Activated CD4-positive, CD25-positive, alpha-beta regulatory T cell treated with anti-CD3 and anti-CD28 coated beads, Interleukin-2, amount 50 U/mL, for 24 hours (primary cell): ENCODE measurements at regions not wholly inside any gene's neighbourhood (a gene's known extent, or its start where the extent isn't known, plus 50 kb on each side); places are given as distances from the start of the nearest gene placed in this dataset.
"Not testable (repeated sequence)": the region's sequence is repeated elsewhere in the genome, so short reads cannot be mapped to it uniquely, and the experiment has no call there.

Experiments used
- ATAC-seq, 2 donors: fragments of 150-1000 bp; cut with Tn5 transposase; one replicate each; pipeline ENCODE4 v1.10.0; 2021; ENCODE audit warnings: mild to moderate bottlenecking in 1 of 2, moderate library complexity in 1 of 2

DNA sequence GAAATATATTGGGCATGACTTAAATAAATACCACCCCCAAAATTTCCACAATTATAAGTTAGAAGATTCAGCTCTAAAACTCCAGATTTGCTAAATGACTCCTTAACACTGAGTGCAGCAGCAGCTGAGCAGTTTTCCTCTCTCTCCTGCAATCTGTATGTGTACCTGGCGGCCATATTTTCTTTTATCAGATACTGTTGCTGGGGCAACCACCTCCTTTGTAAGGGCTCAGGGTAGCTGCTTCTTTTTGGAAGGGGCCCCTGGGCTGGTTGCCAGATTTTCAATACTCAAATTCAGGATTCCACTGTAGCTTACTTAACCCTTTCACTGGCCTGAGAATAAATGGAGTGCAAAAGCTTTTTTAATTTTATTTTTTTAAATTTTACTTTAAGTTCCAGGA is 197.0 kb downstream of the TAF11L14 start:
- no peak for ATAC-seq

DNA sequence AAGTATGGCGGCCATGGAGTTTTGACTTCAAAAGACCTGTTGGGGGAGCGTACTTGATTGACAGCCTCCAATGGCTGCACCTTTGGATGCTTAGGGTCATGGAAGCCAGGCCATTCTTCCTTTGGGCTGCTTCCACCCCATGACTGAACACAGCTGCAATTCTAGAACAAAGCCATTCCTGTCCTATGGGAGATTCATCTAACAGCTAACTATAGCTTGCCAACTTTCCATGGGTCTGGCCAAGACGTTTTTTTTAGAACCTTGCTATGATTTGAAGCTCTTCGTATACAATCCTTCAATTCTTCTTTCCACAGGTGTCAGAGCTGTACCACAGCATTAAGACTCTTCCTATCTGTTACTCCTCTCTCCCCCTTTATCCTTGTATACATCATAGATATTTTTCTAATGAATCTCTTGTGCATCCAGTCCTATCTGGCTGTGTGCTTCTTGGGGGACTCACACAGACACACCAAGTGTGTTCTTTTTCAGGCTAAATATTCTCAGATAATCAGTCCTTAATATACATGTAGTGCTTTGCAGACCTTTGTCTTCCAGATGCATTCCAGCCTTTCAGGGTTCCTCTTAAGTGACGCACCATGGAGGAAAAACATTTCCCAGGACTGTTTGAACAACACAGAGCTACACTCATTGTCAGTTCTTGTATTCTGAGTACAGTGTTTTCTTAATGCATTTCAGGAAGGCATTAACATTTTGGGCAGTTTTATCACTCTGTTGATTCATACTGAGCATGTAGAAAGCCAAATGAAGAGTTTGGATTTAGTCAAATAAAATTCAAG is 198.9 kb downstream of the TAF11L14 start:
- ATAC-seq, result no peak

DNA sequence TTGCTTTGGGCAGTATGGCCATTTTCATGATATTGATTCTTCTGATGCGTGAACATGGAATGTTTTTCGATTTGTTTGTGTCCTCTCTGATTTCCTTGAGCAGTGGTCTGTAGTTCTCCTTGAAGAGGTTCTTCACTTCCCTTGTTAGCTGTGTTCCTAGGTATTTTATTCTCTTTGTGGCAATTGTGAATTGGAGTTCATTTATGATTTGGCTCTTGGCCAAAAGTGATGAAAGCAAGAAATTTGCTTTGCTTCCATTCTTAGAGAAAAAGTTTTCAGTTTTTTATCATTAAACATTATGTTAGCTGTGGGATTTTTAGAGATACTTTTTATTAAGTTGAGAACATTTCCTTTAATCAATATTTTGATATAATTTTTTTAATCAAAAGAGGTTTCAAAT is 203.5 kb downstream of the TAF11L14 start:
- no peak for ATAC-seq

DNA sequence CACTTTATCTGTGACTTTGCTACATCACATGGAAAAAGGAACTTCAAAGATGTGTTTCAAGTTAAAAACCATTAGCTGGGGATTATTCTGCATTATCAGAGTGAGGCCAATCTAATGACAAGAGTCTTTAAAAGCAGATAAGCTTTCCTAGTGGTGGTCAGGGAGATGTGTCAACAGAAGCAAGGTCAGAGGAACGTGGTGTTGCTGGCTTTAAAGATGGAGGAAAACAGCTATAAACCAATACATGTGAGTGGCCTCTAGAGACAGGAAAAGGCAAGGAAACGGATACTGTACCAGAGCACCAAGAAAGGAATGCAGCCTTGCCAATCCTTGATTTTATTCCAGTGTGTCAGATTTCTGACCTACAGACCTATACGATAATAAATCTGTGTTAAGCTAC is 204.2 kb downstream of the TAF11L14 start:
- ATAC-seq, result no peak

DNA sequence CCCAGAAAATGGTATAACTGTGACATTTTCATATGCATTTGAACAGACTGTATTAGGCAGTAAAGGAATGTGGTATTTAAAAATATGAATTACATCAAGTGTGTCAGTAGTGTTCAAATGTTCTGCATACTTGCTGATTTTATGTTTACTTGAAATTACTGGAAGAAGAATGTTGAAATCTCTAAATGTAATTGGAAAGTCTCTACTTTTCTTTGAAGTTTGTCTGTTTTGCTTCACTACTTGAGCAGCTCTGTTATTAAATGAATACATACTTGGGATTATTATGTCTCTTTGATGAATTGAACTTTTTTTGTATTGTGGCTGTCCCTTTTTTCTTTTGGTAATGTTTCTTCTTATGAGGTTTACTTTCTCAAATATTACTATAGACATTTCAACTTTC is 205.6 kb downstream of the TAF11L14 start:
- ATAC-seq, result no peak

DNA sequence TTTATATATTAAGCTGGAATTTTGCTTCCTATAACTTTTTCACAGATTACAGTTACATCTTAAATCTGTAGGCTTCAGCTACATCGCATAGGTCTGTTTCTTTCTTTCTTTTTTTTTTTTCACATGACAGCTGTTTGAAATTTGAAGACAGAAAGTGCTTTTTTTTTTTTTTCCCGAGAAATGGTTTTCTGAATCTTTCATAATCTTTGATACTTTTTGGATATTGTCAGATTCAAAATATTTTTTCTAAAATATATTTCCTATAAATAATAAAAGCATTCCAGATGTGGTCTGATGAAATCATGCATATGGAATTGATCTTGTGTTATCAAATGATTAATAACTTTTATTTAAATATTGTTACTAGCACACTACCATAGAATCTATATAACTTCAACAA is 212.2 kb downstream of the TAF11L14 start:
- no peak for ATAC-seq

DNA sequence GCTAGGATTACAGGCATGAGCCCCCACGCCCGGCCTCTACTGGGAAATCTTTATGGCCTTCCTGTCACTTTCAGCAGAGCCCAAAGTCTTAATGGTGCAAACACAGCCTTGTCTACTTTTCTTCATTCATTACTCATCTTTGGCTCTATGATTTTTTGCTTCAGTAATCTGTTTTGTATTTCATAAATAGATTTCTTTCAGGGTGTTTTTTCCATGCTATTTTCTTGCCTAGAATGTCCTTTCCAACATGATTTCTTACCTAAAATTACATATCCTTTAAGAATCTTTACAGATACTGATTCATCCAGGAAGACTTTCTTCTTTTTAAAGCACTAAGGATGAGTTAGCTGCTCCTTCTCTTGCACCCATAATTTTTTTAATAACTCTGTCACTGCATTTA is 213.0 kb downstream of the TAF11L14 start:
- no peak for ATAC-seq

DNA sequence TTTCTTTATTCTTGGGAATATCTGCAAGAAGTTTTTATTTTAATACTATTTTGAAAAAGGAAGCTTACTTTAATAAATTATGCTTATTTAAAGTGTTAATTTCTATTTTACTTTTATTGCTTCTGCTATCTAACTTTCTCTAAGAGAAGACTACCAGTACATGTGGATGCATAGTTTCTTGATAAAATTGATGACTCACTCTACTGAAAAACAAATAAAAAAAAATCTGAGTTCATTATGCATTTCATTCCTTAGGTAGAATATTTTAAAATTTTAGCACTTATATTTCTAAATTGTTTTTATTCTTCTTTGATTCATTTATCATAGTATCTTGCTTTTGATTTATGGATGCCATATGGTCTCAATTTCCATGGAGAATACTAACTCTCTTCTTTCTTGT is 217.9 kb downstream of the TAF11L14 start:
- ATAC-seq, result no peak

DNA sequence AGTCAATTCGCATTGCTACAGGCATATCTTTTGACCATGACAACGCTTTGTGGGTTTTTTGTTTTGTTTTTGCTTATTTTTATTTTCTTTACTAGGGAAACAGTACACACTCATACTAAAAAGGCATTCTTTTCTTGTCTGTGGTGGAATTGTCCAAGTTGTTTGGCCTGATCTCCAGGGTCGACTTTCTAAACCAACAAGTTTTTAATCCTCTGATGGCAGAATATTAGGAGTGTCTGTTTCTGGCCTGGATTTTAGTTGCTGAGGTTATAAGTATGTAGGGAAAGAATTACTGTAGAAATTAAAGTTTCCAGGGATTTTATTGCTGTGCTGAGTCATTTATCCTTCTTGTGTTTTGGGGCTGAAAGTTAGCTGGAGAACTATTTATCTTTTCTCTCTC is 218.5 kb downstream of the TAF11L14 start:
- no peak for ATAC-seq

DNA sequence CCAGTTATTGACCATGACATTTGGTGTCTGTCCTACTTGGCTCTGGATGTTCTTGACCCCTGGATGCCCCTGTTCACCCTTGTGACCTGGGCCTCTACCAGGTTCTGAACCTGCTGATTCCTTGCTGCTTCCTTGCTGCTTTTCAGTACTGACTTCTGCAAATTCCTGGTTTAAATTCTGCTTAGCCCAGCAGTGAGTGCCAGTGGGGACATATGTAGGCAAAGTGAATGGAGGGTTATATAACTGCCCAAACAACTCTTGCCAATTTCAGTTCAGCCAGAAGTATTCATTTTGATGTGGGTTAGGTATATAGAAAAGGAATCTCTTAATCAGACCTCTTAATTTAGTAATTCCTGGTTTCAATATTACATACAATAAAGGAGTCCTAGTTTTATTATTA is 220.6 kb downstream of the TAF11L14 start:
- no peak for ATAC-seq

DNA sequence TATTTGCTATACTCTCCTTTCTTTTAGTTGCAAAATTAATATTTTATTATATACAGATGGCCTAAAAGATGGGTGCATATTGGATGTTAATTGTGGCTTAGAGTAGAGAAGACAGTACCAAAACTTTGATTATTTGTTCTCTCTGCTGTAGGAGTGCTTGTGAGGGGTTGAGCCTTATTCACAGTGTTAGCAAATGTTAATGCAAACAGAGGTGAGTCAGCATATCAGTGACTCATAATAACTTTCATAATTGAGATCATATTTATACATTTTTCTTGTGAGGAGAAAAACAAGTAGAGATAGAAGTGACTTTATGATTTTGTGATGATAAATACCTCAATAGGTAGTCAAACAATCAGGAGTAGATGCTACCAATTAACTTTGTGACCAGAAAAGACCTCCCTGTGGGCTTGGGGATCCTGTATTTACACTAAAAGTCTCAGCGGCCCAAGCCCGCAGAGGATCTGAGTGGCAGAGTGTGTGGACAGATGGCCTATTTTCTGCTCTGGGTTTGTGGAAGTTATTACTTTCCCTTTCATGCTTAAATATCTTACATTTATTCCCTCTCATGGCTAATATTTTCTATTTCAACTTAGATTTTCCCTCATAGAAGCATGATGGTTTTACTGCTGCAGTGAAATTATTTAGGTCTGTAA is 226.5 kb downstream of the TAF11L14 start:
- no peak for ATAC-seq

DNA sequence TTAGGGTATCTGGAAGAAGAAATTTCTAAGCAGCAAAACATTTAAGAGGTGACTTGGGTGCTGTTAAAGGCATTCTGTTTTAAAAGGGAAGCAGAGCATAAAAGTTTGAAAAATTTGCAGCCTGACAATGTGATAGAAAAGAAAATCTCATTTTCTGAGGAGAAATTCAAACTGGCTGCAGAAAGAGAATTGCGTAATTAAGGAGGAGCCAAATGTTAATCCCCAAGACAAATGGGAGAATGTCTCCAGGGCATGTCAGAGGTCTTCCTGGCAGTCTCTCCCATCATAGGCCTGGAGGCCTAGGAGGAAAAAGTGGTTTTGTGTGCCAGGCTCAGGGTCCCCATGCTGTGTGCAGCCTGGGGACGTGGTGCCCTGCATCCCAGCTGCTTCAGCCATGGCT is 230.6 kb downstream of the TAF11L14 start:
- ATAC-seq, result not testable (repeated sequence)

DNA sequence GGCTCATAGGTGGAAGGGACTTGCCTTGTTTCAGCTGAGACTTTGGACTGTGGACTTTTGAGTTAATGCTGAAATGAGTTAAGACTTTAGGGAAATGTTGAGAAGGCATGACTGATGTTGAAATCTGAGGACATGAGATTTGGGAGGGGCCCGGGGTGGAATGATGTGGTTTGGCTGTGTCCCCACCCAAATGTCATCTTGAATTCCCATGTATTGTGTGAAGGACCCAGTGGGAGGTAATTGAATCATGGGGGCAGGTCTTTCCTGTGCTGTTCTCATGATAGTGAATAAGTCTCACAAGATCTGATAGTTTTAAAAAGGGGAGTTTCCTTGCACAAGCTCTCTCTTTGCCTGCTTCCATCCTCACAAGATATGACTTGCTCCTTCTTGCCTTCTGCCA is 231.7 kb downstream of the TAF11L14 start:
- not testable (repeated sequence) for ATAC-seq

DNA sequence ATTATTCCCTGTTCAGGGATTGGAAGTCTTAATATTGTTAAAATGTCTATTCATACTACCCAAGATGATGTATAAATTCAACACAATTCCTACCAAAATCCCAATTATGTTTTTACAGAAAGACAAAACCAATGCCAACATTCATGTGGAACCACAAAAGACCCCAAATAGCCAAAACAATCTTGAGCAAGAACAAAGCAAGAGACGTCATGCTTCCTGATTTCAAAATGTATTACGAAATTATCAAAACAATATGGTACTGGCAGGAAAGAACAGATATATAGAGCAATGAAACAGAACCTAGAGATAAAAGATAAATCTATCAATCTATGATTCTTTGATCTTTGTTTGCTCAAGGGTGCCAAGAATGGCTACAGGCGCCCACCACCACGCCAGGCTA is 237.9 kb downstream of the TAF11L14 start:
- no peak for ATAC-seq

DNA sequence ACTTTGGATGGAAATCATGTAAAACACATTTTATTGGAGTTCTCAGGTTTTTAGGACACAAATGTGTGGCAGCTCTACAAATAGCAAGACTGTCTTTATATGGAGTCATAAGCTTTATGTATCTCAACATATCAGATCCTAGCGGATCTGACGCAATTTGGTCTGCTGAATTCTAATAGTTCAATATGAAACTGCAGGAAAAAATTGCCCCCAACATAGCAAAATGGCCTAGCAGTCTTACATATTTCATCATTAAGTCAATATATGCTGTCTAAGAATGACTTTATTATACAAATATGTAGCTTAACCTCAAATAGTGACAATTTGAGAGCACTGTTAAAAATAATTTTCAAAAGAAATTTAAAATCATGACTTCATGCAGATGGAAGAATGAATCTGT is 244.3 kb downstream of the TAF11L14 start:
- no peak for ATAC-seq

DNA sequence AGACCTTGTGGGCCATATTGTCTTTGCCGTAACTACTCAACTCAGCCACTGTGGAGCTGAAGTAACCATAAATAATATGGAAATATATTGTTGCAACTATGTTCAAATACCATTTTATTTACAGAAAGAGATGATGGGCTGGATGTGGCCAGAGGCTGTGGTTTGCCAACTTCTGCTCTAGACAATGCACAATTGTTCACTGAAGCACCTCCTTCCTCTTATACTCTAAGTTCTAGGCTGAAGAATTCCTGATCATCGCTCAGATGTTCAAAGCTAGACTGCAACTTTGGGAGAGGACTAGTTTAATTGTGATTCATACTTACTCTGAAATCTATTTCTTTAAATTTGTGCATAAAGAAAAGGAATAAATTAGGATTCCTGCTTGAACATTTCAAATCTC is 245.0 kb downstream of the TAF11L14 start:
- no peak for ATAC-seq

DNA sequence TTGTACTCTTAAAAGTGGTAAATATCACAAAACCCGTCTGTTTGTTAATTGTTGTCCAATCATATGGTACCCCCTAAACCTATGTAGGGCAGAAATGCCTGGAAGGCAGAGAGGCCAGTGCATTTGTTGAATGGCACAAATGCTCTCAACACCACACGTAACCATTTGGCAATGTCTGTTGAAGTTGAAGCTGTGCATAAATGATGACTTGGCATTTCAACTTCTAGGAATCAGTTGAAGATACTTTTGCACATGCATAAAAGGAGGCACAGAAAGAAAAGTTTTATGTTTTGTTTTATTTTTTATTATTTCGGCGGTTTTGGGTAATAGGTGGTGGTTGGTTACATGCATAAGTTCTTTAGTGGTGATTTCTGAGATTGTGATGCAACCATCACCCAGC is 246.6 kb downstream of the TAF11L14 start:
- no peak for ATAC-seq

DNA sequence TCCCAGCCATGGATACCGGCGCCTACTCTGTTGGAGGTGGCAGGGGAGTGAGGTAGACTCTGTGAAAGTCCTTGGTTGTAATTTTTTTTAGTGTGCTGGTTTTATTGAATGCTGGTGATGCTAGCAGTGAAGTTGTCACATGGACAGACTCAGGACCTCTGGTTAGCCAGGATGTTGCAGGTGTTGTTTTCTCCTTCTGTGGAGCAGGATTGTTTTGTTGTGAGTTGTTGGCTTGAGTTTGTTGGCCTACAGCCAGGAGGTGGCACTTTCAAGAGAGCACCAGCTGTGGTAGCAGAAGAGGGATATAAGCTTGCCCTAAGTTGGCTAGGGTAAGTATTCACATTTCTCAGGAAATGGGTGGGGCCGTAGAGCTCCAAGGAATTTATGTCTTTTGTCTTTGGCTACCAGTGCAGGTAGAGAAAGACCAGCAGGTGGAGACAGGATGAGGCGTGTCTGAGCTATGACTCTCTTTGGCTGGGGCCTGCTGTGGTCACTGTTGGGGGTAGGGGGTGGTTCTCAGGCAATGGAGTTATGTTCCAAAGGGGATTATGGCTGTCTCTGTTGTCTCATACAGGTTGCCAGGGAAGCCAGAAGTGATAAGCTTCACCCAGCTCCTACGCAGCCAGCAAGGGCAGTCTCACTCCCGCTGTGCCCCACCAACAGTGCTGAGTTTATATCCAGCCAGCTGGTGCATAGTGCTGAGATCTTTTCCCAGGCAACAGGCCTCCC is 248.7 kb downstream of the TAF11L14 start:
- no peak for ATAC-seq

DNA sequence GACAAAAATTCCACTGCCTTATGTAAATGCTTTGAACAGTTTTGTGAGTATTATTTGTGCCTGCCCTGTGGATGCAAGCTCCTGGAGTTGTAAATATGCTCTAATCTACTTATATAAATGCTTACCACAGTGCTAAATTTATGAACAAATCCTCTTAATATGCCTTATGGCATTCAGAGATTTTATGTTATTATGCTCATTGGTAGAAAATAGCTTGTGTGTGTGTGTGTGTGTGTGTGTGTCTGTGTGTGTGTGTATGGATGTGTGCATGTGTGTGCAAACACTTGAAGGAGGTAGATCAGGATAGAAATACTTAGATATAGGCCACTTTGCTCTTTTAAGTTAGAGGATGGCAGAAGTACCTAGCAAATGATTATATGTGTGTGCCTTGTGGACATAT is 253.9 kb downstream of the TAF11L14 start:
- ATAC-seq, result no peak

DNA sequence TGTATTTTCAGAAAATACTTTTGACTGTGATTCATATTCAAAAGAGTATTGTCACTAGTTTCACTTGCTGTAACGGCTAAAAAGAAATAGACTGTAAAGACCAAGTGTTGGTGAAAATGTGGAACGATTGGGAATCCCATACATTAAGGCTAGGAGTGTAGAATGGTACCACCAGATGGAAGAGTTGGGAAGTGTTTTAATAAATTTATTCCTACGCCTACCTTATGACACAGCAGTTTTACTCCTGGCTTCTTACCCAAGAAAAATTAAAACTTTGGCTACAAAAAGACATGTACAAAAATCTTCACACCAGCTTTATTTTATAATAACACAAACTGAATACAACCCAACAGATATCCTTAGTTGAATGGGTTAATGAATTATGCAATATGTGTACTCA is 256.2 kb downstream of the TAF11L14 start:
- ATAC-seq, result no peak

DNA sequence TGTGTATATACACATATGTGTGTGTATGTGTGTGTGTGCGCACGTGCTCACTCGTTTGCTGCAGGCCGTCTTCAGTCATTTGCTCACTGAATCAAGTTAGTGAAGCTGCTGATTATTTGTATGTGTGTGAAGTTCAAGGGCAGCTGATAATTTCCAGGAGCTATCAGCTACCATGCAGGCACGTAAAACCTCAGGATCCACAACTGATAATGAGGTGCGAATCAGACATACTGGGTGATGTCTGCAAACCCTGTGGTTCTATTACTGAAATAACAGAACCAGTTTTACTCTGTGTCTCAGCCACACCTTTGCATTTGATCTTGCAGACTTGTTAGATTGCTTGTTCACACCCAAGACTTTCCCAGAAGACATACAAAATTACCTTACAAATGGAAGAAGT is 257.6 kb downstream of the TAF11L14 start:
- ATAC-seq, result no peak

DNA sequence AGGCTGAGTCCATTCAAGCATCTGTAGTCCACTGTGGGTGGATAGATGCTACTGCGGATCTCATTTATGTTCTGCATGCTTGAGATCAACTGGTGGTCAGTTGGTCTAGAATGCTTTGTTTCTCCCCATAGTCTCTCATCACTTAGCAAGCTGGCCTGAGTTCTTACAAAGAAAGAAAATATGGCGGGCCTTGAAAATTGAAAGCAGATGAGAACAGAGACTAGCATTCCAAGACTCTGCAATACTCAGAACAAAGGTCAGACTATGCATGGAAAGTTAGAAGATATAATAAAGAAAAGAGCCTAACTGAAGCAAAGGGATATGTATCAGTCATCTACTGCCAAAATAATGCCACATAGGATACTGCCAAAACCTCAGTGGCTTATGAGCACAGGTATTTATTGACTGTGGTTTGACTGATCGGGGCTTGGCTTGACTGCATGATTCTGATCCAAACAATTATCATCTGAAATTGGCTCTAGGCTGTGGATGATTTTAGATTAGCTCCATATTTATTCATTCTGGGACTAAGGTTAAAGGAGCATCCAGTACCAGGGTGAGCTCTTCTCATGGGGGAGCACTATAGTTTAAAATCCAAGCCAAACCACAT is 258.9 kb downstream of the TAF11L14 start:
- ATAC-seq, result no peak

DNA sequence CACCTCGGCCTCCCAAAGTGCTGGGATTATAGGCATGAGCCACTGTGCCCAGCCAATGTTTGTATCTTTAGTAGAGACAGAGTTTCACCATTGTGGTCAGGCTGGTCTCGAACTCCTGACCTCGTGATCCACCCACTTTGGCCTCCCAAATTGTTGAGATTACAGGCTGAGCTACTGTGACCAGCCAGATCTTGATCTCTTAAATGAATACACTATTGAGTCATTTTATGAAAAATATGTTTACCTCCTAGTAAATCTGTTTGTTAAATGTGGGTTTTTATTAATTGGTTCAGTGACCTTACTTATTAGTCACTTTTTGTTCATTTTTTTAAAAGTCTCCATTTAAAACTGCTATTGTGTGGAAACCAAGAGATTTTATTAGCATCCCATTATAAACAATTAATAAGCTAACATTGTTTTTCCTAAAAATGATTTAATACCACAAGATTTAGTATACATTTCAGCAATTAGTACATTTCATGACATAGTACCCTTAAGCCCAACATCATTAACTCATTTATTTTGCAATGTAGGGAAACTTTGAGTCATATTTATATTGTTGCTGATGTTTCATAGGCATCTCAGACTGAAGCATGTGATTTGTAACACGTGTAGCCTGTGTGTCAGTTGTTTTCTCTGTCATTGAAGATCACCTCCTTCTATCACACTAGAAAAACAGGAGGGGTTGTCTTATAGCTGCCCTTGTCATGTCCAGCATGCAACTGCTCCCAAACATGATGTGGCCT is 261.2 kb downstream of the TAF11L14 start:
- no peak for ATAC-seq
